Pons (tissue), 1 donor: ENCODE measurements at regions not wholly inside any gene's neighbourhood (a gene's known extent, or its start where the extent isn't known, plus 50 kb on each side); places are given as distances from the start of the nearest gene placed in this dataset.
A peak's percentile ranks its signal among the peaks of the same experiment; 100 is the strongest.

Source experiments
- DNase-seq: peaks from one replicate; pipeline ENCODE4 v3.0.0-alpha.2; 2016; ENCODE audit warnings: low spot score

GRCh38 chr1:29875557-29876028 lies 639.3 kb downstream of the PTPRU start:
- peak; percentile 29 for DNase-seq

- DNase-seq: no peak
Measured at GRCh38 chr1:29870621-29871020, 634.3 kb downstream of the PTPRU start.

- no peak for DNase-seq
Measured at GRCh38 chr1:29869802-29870201, 633.5 kb downstream of the PTPRU start.

- DNase-seq: no peak
Measured at GRCh38 chr1:29868944-29869343, 632.6 kb downstream of the PTPRU start.

GRCh38 chr1:29868096-29868495 lies 631.8 kb downstream of the PTPRU start:
- no peak for DNase-seq

- no peak for DNase-seq
Measured at GRCh38 chr1:29865051-29865450, 628.7 kb downstream of the PTPRU start.

- DNase-seq: no peak
Measured at GRCh38 chr1:29864431-29865022, 628.2 kb downstream of the PTPRU start.

GRCh38 chr1:29861922-29862321 lies 625.6 kb downstream of the PTPRU start:
- DNase-seq: no peak

- DNase-seq: no peak
Measured at GRCh38 chr1:29861446-29861845, 625.1 kb downstream of the PTPRU start.

GRCh38 chr1:29860681-29861080 lies 624.4 kb downstream of the PTPRU start:
- DNase-seq: no peak

GRCh38 chr1:29860056-29860455 lies 623.7 kb downstream of the PTPRU start:
- DNase-seq: no peak

GRCh38 chr1:29859126-29859525 lies 622.8 kb downstream of the PTPRU start:
- no peak for DNase-seq

- no peak for DNase-seq
Measured at GRCh38 chr1:29858646-29859045, 622.3 kb downstream of the PTPRU start.

- no peak for DNase-seq
Measured at GRCh38 chr1:29856340-29857114, 620.2 kb downstream of the PTPRU start.

- DNase-seq: peak; percentile 5
Measured at GRCh38 chr1:29855561-29856160, 619.3 kb downstream of the PTPRU start.

GRCh38 chr1:29854700-29855276 lies 618.5 kb downstream of the PTPRU start:
- no peak for DNase-seq

- no peak for DNase-seq
Measured at GRCh38 chr1:29853716-29854330, 617.5 kb downstream of the PTPRU start.

GRCh38 chr1:29852248-29852647 lies 615.9 kb downstream of the PTPRU start:
- no peak for DNase-seq

- DNase-seq: no peak
Measured at GRCh38 chr1:29851691-29852090, 615.4 kb downstream of the PTPRU start.

GRCh38 chr1:29849991-29850757 lies 613.9 kb downstream of the PTPRU start:
- DNase-seq: no peak

- peak; percentile 8 for DNase-seq
Measured at GRCh38 chr1:29849038-29849750, 612.9 kb downstream of the PTPRU start.
